AG04449 (cell line): ENCODE measurements at regions not wholly inside any gene's neighbourhood (a gene's known extent, or its start where the extent isn't known, plus 50 kb on each side); places are given as distances from the start of the nearest gene placed in this dataset.
"Not testable (repeated sequence)": the region's sequence is repeated elsewhere in the genome, so short reads cannot be mapped to it uniquely, and the experiment has no call there.

Source experiments
- CTCF ChIA-PET: fragments of 350-600 bp; formaldehyde crosslinking; extraction: SDS; loops from one replicate; lab custom pipeline; 2021; ENCODE audit warnings: antibody characterized with exemption; lab: Yijun Ruan, JAX
- POLR2A ChIA-PET: fragments of 400-600, 350-600 bp; formaldehyde crosslinking; extraction: SDS; loops from one replicate; lab custom pipeline; 2020; ENCODE audit warnings: antibody characterized with exemption, inconsistent platforms; lab: Yijun Ruan, JAX
- DNase-seq: peaks from one replicate; pipeline ENCODE4 v3.0.0-alpha.2; 2010; ENCODE audit warnings: low read depth, low spot score
- H3K4me3 ChIP-seq: 2 replicates; pipeline ENCODE4 v1.5.1; 2011; ENCODE audit warnings: low read depth, mild to moderate bottlenecking, control low read depth, low read length
- CTCF ChIP-seq: IDR thresholded peaks from one replicate; pipeline ENCODE4 v1.5.1; 2011; ENCODE audit warnings: mild to moderate bottlenecking, moderate library complexity, low read length, control low read depth, inconsistent platforms; ENCODE audit not compliant: insufficient read depth; ENCODE audit errors: missing control alignments

- no peak for TF ChIP-seq CTCF
- DNase-seq, result no peak
- CTCF ChIA-PET, result no interaction called here
- H3K4me3 ChIP-seq, result no peak overlapping the region
- POLR2A ChIA-PET, result no interaction called here
These were observed 615.1 kb downstream of the TMEM121 start for GRCh38 chr14:106141242-106142220.

- CTCF ChIA-PET, POLR2A ChIA-PET, DNase-seq, H3K4me3 ChIP-seq: not testable (repeated sequence)
These were observed 619.3 kb downstream of the TMEM121 start for GRCh38 chr14:106145731-106146130.

GRCh38 chr14:106153362-106153955 lies 627.1 kb downstream of the TMEM121 start:
- DNase-seq, CTCF ChIA-PET: not testable (repeated sequence)

GRCh38 chr14:106163316-106163715 lies 636.9 kb downstream of the TMEM121 start:
- CTCF ChIA-PET, result no interaction called here
- no peak for TF ChIP-seq CTCF
- POLR2A ChIA-PET, result no interaction called here
- no peak for DNase-seq
- no peak overlapping the region for H3K4me3 ChIP-seq

More at GRCh38 chr14:106153362-106153955, 627.1 kb downstream of the TMEM121 start:
- H3K4me3 ChIP-seq, POLR2A ChIA-PET: not testable (repeated sequence)
- TF ChIP-seq CTCF, result peak; percentile 36

GRCh38 chr14:106163812-106164211 lies 637.4 kb downstream of the TMEM121 start:
- DNase-seq, POLR2A ChIA-PET, H3K4me3 ChIP-seq, CTCF ChIA-PET: not testable (repeated sequence)

- POLR2A ChIA-PET, result no interaction called here
- TF ChIP-seq CTCF, result no peak
- CTCF ChIA-PET, result no interaction called here
- H3K4me3 ChIP-seq, result no peak overlapping the region
- no peak for DNase-seq
These were observed 639.8 kb downstream of the TMEM121 start for GRCh38 chr14:106166232-106166631.

GRCh38 chr14:106166650-106167204 lies 640.3 kb downstream of the TMEM121 start:
- CTCF ChIA-PET, result no interaction called here
- POLR2A ChIA-PET, result no interaction called here
- TF ChIP-seq CTCF, result no peak

GRCh38 chr14:106170163-106170658 lies 643.8 kb downstream of the TMEM121 start:
- CTCF ChIA-PET, H3K4me3 ChIP-seq, DNase-seq, POLR2A ChIA-PET: not testable (repeated sequence)

More at GRCh38 chr14:106166650-106167204, 640.3 kb downstream of the TMEM121 start:
- DNase-seq, result no peak
- no peak overlapping the region for H3K4me3 ChIP-seq
